Lower leg skin (tissue), 3 donors: ENCODE measurements at regions not wholly inside any gene's neighbourhood (a gene's known extent, or its start where the extent isn't known, plus 50 kb on each side); places are given as distances from the start of the nearest gene placed in this dataset.

Source experiments
- POLR2A ChIP-seq, 2 donors: fragments of 450-650 bp; IDR thresholded peaks; one replicate each; pipeline ENCODE4 v1.6.1; 2016 to 2017; ENCODE audit warnings: antibody characterized with exemption in 2 of 2, mild to moderate bottlenecking in 1 of 2, moderate library complexity in 1 of 2
- TF ChIP-seq, protein P1 (sequence below), 3 donors: fragments of 450-650 bp; IDR thresholded peaks; one replicate each; pipeline ENCODE4 v1.5.1; 2016; ENCODE audit warnings: antibody characterized with exemption in 3 of 3, mild to moderate bottlenecking in 3 of 3, moderate library complexity in 2 of 3

DNA sequence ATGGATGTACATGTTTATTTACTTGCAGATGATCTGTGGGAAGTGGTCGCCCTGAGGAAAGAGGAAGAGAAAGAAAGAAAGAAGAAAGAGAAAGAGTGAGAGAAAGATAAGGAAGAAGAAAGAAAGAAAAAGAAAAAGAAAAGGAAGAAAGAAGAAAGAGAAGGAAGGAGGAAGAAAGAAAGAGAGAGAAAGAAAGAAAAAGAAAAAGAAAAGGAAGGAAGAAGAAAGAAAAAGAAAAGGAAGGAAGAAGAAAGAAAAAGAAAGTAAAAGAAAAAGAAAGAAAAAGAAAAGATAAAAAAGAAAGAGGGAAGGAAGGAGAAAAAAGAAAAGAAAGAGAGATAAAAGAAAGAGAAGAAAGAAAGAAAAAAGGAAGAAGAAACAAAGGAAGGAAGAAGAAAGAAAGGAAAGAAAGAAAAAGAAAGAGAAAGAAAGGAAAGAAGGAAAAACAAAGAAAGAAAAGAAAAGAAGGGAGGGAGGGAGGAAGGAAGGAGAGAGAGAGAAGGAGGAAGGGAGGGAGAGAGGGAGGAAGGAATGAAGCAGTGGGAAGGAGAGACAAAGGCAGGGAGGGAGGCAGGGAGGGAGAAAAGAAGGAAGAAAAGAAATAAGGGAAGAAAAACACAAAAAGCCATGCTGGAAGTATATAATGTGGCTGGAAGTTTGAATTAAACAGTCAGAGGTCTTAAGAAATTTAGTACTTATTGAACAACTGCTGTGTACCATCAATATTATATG, 976.6 kb downstream of the FAM181B start:
- TF ChIP-seq, protein P1, sequence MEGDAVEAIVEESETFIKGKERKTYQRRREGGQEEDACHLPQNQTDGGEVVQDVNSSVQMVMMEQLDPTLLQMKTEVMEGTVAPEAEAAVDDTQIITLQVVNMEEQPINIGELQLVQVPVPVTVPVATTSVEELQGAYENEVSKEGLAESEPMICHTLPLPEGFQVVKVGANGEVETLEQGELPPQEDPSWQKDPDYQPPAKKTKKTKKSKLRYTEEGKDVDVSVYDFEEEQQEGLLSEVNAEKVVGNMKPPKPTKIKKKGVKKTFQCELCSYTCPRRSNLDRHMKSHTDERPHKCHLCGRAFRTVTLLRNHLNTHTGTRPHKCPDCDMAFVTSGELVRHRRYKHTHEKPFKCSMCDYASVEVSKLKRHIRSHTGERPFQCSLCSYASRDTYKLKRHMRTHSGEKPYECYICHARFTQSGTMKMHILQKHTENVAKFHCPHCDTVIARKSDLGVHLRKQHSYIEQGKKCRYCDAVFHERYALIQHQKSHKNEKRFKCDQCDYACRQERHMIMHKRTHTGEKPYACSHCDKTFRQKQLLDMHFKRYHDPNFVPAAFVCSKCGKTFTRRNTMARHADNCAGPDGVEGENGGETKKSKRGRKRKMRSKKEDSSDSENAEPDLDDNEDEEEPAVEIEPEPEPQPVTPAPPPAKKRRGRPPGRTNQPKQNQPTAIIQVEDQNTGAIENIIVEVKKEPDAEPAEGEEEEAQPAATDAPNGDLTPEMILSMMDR (IDR thresholded peaks at IDR 0.05): no peak
- TF ChIP-seq POLR2A (IDR thresholded peaks at IDR 0.05): no peak
